UCSD-AML1 (cell line): ENCODE measurements at regions not wholly inside any gene's neighbourhood (a gene's known extent, or its start where the extent isn't known, plus 50 kb on each side); places are given as distances from the start of the nearest gene placed in this dataset.

Experiments
- DNase-seq: peaks from one replicate; lab custom pipeline; 2025; ENCODE audit not compliant: unreplicated experiment; lab: John Stamatoyannopoulos, UW

GRCh38 chr5:66306105-66306843, 162.2 kb downstream of the SREK1 start:
- DNase-seq: peak; percentile 24

DNA sequence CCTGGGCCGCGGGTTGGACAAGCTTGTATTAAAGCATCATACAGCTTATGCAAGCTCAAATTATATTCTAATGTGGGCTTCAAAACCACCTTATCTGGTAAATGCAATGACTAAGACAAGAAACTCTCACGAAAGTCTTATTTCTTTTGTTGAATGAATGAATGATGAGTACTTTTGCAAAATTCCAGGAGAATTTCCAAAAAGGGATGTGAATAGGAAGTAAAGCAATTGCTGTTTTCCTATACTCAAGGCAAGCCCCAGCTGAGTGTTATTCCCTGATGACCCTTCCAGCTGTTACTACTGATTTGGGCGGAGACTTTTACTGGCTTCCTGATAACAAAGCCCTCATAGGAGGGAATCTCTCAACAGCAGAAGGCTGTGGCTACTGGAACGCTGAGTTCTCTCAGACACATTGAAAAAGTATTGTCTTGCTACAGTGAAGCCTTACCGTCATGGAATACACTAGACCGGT, 162.8 kb downstream of the SREK1 start:
- DNase-seq: no peak

GRCh38 chr5:66307647-66308241, 163.6 kb downstream of the SREK1 start:
- DNase-seq: no peak

GRCh38 chr5:66312266-66312665, 168.2 kb downstream of the SREK1 start:
- no peak for DNase-seq

GRCh38 chr5:66315784-66316183, 171.7 kb downstream of the SREK1 start:
- no peak for DNase-seq

DNA sequence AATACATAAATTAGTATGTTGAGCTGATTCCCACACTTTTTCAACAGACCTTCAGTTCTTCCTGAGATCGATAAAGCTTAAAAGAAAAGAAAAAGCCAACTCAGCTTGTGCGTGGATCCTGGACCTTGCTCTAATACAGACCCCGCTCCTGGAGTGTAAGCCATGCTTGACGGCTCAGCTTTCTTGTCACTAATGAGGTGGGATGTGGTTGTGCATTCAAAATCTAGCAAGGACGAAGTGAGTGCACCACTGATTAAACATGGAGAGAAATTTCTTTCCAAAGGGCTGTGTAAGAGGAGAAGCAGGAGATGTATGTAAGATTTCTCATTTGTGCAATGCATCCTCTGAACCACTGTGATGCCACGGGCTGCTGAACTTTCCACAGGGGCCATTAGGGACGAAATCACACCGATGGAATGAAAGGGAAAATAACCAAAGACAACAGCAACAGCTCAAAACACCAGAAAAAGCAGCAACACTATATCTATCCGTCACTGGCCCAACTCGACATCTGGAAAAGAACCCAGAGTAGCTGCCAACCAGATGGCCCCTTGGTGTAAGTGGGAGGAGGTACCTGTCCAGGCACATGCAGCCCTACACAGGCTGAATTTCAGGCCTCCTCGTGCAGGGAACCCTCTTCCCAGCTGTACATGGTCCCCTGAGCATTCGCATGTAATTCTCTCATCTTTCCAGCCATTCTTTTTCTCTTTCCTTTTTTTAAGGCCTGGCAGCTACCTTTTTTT, 178.9 kb downstream of the SREK1 start:
- DNase-seq: no peak

- no peak for DNase-seq
Measured at GRCh38 chr5:66323529-66323895, 179.4 kb downstream of the SREK1 start.

DNA sequence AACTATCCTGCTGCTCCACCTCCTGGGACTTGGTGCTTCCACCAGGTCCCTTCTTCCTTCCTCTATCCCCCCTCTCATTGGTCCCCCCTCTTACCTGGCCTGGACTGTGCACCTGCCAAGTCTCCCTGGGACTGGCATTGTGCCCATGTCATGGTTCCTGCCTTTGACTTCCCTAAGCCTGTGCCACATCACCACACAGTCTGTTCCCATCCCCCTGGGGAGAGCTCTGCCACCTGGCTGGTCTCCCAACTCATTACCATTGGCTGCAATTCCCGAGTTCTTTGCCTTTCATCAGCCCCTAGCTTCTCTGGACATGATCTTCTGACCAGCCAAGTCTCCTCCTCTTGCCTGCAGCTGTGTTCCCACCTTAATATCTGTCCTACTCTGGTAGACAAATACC, 180.3 kb downstream of the SREK1 start:
- no peak for DNase-seq

GRCh38 chr5:66326276-66326675, 182.2 kb downstream of the SREK1 start:
- no peak for DNase-seq

DNA sequence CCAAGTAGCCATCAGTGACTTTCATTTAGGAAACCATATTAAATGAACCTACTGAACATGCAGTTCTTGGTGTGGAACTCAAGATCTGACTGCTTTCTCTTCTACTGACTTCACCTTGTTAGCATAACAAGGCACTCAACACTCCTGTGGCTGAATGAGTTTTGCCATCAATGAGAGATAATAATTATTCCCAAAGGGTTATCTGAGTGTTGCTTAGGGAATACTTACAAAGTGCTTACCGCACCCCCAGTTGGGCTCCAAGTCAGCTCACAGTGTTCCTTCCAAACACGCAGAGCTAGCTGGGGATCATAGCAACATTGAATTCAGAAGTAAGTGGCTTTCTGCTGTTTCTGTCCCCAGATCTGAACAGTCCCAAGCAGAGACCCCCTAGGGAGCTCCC, 182.9 kb downstream of the SREK1 start:
- no peak for DNase-seq

- no peak for DNase-seq
Measured at GRCh38 chr5:66329078-66329477, 185.0 kb downstream of the SREK1 start.

DNA sequence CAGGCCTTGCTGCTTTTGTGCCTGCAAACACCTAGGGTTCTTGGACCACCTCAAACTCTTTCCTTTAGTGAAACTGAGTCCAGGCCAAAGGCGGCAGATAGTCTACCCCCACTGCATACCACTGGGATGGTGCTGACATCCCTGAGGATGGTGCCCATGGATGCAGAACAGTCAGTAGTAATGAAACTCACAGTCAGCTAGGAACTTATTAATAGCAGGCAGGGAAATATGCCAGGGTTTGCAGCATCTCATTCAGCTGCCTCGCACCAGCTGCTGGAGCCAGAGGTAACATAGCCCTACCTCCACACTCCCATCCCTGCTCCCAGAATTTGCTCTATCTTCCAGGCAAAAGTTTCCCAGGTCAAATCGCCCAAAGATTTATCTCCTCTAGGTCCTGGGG, 189.1 kb downstream of the SREK1 start:
- DNase-seq: no peak

DNA sequence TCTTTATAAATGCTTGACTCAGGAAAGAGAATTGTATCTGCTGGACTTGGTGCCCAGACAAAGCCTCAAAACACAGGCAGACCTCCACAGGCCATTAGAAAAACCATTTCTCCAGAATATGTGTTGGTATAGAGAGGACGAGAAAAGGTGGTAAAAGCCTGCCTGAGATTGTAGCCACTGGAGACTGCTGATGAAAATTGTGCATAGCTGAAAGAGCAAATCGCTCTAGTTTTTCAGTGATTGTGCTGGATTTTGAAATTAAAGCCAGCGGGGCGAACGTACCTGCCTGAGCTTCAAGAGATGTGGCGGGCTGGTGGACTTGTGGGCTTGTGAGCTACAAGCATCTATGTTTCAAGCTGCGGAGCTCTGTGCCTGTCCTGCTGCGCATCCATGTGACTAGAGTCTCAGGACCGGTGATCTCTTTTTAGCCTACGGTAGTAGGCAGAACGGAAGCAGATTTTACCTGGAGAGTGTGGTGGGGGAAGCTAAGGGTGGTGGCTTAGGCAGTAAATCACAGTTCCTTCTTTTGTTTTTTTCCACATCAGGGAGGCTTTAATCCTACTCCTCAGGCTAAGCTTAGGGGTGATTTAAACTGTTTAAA, 193.6 kb downstream of the SREK1 start:
- DNase-seq: no peak

DNA sequence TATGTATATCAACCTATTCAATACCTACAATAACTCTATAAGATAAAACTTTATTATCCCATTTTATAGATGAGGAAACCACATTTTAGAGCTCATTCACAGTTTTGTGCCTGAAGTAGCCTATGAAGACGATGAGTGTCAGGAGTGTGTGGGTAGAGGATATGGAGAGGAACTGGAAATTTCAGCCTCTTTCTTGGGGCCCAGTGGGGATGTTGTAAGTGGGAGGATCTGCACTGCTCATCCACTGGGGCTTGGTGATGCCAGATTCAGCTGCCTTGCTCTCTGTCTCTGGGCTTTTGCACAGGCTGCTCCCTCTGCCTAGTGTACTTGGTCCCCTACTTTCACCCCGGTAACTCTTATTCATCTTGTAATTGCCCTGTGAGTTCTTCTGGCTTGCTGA, 194.7 kb downstream of the SREK1 start:
- DNase-seq: no peak

DNA sequence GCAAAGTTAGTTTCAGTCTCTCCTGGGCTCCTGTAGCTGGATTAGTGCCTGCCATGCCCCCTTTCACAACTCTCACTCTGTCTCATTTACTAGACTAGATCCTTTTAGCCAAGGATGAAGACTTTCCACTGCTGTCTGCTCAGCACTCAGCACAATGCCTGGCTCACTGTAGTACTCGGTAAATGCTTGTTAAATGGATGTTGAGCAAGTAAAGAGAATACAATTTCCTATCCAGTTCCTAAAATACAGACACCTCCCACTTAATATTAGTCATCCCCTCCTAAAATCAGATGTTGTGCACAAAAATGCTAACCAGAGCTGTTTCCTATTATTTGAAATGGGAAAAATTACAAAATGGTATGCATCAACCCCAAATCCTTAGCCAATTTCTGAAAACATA, 195.8 kb downstream of the SREK1 start:
- DNase-seq: no peak

GRCh38 chr5:66340786-66341185, 196.7 kb downstream of the SREK1 start:
- DNase-seq: no peak

- DNase-seq: no peak
Measured at GRCh38 chr5:66342341-66342880, 198.3 kb downstream of the SREK1 start.

DNA sequence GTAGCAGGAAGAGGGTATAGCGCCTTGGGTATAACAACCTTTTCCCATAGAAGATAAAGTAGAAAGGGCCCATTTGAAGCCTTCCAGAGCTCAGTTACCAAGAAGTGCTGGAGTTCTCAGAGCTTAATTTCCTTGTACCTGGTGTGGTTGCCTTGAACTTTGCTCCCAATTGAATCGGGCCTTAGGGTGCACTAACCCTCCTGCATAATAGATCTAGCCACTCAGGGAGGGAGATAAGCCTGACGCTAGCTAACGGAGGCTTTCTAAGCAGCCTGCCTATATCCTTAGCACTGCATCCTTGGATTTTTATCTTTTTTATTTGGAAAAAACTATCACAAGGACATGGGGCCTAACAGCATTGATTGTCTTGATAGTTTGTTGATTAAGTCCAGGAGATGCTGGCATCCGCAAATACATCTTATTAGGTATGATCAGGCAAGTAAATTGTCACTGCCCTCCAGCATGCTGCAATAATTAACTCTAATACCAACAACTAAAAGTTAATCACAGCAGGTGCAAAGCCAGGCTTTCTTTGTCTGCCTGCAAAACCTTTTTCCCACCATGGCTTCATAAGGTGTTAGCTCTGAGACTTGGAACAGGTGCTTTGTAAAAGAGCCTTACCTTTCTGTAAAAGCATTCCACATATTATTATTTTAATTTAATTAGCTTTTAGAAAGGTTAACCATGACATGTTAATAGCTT, 199.4 kb downstream of the SREK1 start:
- DNase-seq: no peak

DNA sequence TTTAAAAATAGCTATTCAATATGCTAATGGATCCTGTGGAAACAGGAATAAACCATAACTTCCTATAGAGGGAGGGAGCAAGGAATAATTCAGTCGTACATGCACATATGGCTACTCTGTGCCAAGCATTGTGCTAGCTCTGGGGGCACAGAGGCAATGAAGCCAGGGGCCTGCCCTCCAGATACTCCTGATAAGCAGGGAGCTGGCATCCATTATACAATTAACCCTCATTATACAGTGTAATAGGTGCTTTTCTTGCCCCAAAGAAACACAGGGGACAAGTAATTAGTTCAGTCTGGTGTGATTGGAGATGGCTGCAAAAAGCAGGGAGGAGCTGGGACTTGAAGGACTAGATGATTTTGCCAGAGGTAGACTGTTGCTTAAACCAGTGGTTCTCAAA, 200.4 kb downstream of the SREK1 start:
- no peak for DNase-seq

- DNase-seq: no peak
Measured at GRCh38 chr5:66345281-66345680, 201.2 kb downstream of the SREK1 start.

- DNase-seq: no peak
Measured at GRCh38 chr5:66346869-66347268, 202.8 kb downstream of the SREK1 start.
